MM.1S (cell line): ENCODE measurements at regions not wholly inside any gene's neighbourhood (a gene's known extent, or its start where the extent isn't known, plus 50 kb on each side); places are given as distances from the start of the nearest gene placed in this dataset.
"Not testable (repeated sequence)": the region's sequence is repeated elsewhere in the genome, so short reads cannot be mapped to it uniquely, and the experiment has no call there.

ENCODE experiments used
- DNase-seq: peaks from one replicate; pipeline ENCODE4 v3.0.0-alpha.2; 2015
- H2AFZ ChIP-seq: fragments of 300-600 bp; sonication (generic); 2 replicates; pipeline ENCODE4 v1.6.0; 2016; ENCODE audit warnings: antibody characterized with exemption, low read length
- H3F3A ChIP-seq: fragments of 300-600 bp; sonication (generic); 2 replicates; pipeline ENCODE4 v1.6.1; 2016; ENCODE audit warnings: mild to moderate bottlenecking, antibody characterized with exemption, low read length, moderate library complexity, mixed read lengths; ENCODE audit not compliant: insufficient read depth
- H3K27ac ChIP-seq: fragments of 300-600 bp; sonication (generic); 2 replicates; pipeline ENCODE4 v1.5.1; 2016; ENCODE audit warnings: mild to moderate bottlenecking, low read length
- H3K27me3 ChIP-seq: fragments of 300-600 bp; sonication (generic); replicated peaks from 2 replicates; pipeline ENCODE4 v1.6.0; 2016; ENCODE audit warnings: low read length; ENCODE audit not compliant: insufficient read depth
- H3K36me3 ChIP-seq: fragments of 300-600 bp; sonication (generic); replicated peaks from 2 replicates; pipeline ENCODE4 v1.6.1; 2016; ENCODE audit warnings: mild to moderate bottlenecking, low read length, mixed read lengths; ENCODE audit not compliant: insufficient read depth
- H3K4me1 ChIP-seq: fragments of 300-600 bp; sonication (generic); 2 replicates; pipeline ENCODE4 v1.6.1; 2016; ENCODE audit warnings: low read length, mixed read lengths
- H3K4me2 ChIP-seq: fragments of 300-600 bp; sonication (generic); 2 replicates; pipeline ENCODE4 v1.6.0; 2016; ENCODE audit warnings: low read depth, low read length
- H3K4me3 ChIP-seq: fragments of 300-600 bp; sonication (generic); 2 replicates; pipeline ENCODE4 v1.5.1; 2016; ENCODE audit warnings: low read length, mixed read lengths
- H3K79me2 ChIP-seq: fragments of 300-600 bp; sonication (generic); 2 replicates; pipeline ENCODE4 v1.6.1; 2016; ENCODE audit warnings: mixed run types, low read length, mixed read lengths
- H3K9ac ChIP-seq: fragments of 300-600 bp; sonication (generic); 2 replicates; pipeline ENCODE4 v1.6.1; 2016; ENCODE audit warnings: low read length, mixed read lengths
- H3K9me2 ChIP-seq: fragments of 300-600 bp; sonication (generic); replicated peaks from 2 replicates; pipeline ENCODE4 v1.6.1; 2016; ENCODE audit warnings: mild to moderate bottlenecking, low read length, mixed read lengths; ENCODE audit not compliant: insufficient read depth
- H3K9me3 ChIP-seq: fragments of 300-600 bp; sonication (generic); replicated peaks from 2 replicates; pipeline ENCODE4 v1.6.1; 2016; ENCODE audit warnings: mild to moderate bottlenecking, low read length, mixed read lengths; ENCODE audit not compliant: insufficient read depth
- H4K20me1 ChIP-seq: fragments of 300-600 bp; sonication (generic); 2 replicates; pipeline ENCODE4 v1.6.1; 2016; ENCODE audit warnings: mild to moderate bottlenecking, low read length, moderate library complexity, mixed read lengths; ENCODE audit not compliant: insufficient read depth
- EZH2 ChIP-seq: fragments of 300-600 bp; sonication (generic); optimal IDR thresholded peaks from 2 replicates; pipeline ENCODE3; 2017; ENCODE audit warnings: low read depth, mild to moderate bottlenecking, antibody characterized with exemption, low read length, mixed read lengths
- EZH2phosphoT487 ChIP-seq: fragments of 300-600 bp; sonication (generic); IDR thresholded peaks from 2 replicates; pipeline ENCODE4 v1.6.1; 2018; ENCODE audit warnings: antibody characterized with exemption, low read length
- TF ChIP-seq, protein P1 (sequence below): fragments of 300-600 bp; sonication (generic); IDR thresholded peaks from 2 replicates; pipeline ENCODE4 v1.5.1; 2016; ENCODE audit warnings: antibody characterized with exemption, low read length, mixed read lengths

DNA sequence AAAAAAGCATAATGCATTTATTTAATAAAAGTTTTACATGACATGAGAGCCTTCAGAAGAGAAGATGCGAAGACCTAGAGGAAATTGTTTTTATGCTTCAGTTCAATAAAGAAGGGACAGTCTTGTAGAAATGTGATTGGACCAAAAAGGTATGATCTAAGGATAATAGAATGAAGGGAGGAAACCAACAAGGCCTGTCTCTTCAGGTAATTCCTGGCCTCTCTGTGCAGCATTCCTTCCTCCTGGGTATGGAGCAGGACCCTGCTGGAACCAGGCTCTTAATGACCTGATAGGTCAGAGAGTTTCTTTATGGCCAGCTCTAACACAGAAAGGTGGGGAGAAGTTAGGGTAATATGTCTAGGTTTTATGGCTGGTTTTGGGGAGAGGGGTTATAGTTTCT is 162.8 kb upstream of the HEY2 start:
- Histone ChIP-seq H2AFZ (no peak overlapping the region), H3K9me3 (no peaks in the 10 kb centered on the region), H3K36me3 (no peaks in the 10 kb centered on the region), H3K4me1 (no peaks in the 10 kb centered on the region), H3K4me2 (no peak overlapping the region), H3K9ac (no peak overlapping the region), H3K79me2 (no peaks in the 10 kb centered on the region), H3K4me3 (no peak overlapping the region), H4K20me1 (no peaks in the 10 kb centered on the region), H3K27me3 (no peaks in the 10 kb centered on the region), H3K27ac (no peak overlapping the region), H3F3A (no peaks in the 10 kb centered on the region), H3K9me2 (no peaks in the 10 kb centered on the region)
- DNase-seq: no peak
- TF ChIP-seq EZH2: no peak
- TF ChIP-seq EZH2phosphoT487: no peak
- TF ChIP-seq, protein P1, sequence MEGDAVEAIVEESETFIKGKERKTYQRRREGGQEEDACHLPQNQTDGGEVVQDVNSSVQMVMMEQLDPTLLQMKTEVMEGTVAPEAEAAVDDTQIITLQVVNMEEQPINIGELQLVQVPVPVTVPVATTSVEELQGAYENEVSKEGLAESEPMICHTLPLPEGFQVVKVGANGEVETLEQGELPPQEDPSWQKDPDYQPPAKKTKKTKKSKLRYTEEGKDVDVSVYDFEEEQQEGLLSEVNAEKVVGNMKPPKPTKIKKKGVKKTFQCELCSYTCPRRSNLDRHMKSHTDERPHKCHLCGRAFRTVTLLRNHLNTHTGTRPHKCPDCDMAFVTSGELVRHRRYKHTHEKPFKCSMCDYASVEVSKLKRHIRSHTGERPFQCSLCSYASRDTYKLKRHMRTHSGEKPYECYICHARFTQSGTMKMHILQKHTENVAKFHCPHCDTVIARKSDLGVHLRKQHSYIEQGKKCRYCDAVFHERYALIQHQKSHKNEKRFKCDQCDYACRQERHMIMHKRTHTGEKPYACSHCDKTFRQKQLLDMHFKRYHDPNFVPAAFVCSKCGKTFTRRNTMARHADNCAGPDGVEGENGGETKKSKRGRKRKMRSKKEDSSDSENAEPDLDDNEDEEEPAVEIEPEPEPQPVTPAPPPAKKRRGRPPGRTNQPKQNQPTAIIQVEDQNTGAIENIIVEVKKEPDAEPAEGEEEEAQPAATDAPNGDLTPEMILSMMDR: no peak

DNA sequence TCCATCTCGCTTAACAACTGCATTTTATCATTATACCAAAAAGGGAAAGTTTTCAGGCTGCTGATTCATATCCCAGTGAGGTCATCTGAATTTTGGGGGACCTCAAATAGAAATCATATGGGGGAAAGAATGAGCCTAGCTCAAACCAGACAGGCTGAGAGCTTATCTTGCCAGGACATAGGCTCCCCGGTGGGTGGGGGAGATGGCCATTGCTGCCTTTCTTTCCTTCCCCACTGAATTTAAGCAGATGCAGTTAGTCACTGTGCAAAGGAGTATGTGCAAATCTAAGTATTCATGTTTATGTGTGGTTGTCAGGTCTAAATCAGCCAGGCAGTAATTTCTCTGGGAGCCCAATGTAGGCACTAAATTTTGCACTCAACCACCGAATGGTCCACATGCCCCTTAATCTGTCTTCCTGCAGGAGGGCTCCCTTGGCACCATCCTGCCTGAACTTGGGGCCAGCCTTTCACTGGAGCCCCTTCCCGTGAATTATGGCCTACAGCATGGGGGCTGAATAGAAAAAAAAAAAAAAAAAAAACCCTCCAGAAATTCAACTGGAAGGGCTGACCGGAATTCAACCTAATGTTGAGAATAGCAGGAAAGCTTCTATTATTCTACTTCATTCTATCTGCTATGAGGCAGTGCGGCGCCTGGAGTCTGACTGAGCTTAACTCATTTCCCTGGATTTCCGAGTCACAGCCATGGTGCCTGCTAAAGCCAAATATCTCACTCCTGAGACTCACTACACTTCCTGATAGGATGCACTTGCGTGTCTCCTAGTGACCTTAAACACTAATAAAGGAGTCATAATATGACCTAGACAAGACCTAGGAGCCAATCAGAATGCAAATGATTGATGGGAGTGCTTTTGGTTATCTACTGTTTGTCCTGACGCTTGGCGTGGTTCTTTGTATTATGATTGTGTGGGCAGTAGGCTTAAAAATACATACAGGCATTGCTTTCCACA is 161.5 kb upstream of the HEY2 start:
- Histone ChIP-seq H3K9ac (no peak overlapping the region), H3F3A (no peaks in the 10 kb centered on the region), H3K36me3 (no peaks in the 10 kb centered on the region), H3K9me2 (no peaks in the 10 kb centered on the region), H3K4me3 (no peak overlapping the region), H3K79me2 (no peaks in the 10 kb centered on the region), H4K20me1 (no peaks in the 10 kb centered on the region), H3K9me3 (no peaks in the 10 kb centered on the region), H3K4me2 (no peak overlapping the region), H3K27ac (no peak overlapping the region), H3K4me1 (no peaks in the 10 kb centered on the region), H3K27me3 (no peaks in the 10 kb centered on the region), H2AFZ (no peak overlapping the region)
- no peak for DNase-seq
- TF ChIP-seq EZH2 (no peak), EZH2phosphoT487 (no peak)
- TF ChIP-seq, protein P1: no peak

DNA sequence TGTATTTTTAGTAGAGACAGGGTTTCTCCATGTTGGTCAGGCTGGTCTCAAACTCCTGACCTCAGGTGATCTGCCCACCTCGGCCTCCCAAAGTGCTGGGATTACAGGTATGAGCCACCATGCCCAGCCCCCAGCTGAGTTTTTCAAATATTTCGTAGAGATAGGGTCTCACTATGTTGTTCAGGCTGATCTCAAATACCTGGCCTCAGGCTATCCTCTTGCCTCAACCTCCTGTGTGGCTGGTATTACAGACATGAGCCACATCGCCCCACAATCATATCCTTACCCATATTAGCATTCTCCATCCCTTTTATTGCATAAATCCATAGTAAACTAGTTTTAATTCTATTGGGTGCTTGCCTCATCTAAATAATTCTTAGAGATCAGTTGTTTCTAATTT is 157.6 kb upstream of the HEY2 start:
- H3K9me3 ChIP-seq, H3F3A ChIP-seq, H3K36me3 ChIP-seq, H3K27ac ChIP-seq, H3K4me3 ChIP-seq, H3K27me3 ChIP-seq, H3K79me2 ChIP-seq, DNase-seq, H3K9ac ChIP-seq, H2AFZ ChIP-seq, H3K9me2 ChIP-seq, H3K4me2 ChIP-seq, H4K20me1 ChIP-seq: not testable (repeated sequence)
- H3K4me1 ChIP-seq: peaks cover 18% of the 10 kb centered on the region

DNA sequence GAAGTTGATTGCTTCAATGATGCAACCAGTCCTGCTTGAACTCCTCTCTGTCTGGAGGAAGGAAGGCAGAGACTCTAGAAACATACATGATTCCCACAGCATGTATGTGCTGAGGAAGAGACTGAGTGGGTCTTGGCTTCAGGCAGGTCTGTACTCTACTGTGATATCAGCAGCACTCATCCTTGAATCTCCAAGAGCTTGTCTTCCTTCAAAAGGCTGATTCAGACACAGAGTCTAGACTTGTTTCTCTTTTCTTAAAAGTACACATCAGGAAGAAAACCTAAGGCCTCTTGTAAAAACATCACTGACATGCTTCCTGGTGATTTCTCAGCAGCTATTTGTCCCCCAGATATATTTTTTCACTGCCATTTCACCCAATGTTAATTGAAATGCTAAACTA is 155.7 kb upstream of the HEY2 start:
- H2AFZ ChIP-seq: no peak overlapping the region
- H3F3A ChIP-seq: peaks cover 11% of the 10 kb centered on the region
- H3K9me3 ChIP-seq: no peaks in the 10 kb centered on the region
- peaks cover 35% of the 10 kb centered on the region for H3K4me1 ChIP-seq
- DNase-seq: no peak
- H3K4me3 ChIP-seq: no peak overlapping the region
- no peaks in the 10 kb centered on the region for H3K79me2 ChIP-seq
- no peak overlapping the region for H3K9ac ChIP-seq
- H3K27ac ChIP-seq: no peak overlapping the region
- no peaks in the 10 kb centered on the region for H4K20me1 ChIP-seq
- no peak for TF ChIP-seq EZH2phosphoT487
- TF ChIP-seq, protein P1: no peak
- no peak for TF ChIP-seq EZH2
- no peaks in the 10 kb centered on the region for H3K36me3 ChIP-seq
- H3K27me3 ChIP-seq: no peaks in the 10 kb centered on the region
- H3K9me2 ChIP-seq: no peaks in the 10 kb centered on the region
- no peak overlapping the region for H3K4me2 ChIP-seq
